ENCODE measurements at regions not wholly inside any gene's neighbourhood (a gene's known extent, or its start where the extent isn't known, plus 50 kb on each side); places are given as distances from the start of the nearest gene placed in this dataset.
A peak's percentile ranks its signal among the peaks of the same experiment; 100 is the strongest.

DNA sequence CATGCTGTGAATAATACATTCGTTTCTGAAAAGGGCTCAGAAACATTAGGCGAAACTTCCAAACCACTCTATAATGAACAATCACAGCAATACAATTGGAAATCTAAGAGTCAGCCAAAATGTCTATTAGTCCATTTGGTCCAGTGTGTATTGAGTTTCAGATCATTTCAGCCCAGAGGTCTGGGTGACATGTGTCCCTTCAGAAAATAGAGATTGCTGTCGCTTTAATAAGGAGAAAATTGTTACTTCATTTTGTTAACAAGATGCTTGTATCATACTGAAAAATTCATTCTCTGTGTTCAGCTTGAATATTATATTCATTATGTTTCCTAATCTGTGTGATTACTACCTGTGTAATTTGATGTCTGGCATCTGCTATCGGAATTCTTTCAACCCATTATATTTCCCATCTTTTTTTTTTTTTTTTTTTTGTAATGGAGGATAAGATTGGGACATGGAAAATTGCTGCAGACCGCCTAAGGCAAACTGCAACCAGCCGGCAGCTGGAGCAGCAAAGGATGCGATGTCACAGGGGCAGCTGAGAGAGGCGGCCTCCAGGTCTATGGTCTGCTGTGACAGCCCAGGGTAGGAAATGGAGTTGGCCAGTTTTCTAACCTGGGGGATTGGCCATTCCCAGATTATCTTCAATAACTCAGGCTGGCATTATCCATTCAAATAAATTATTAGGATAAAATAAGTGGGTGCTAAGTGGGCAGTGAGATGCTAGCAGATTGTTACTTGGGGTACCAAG is 170.9 kb upstream of the NPVF start:
- 79 to 84% methylated on average over 8 of the region's 8 CpGs for WGBS, 2 donors
- H3K36me3 ChIP-seq (replicated peaks in 1 of 2; ENCODE audit: insufficient read depth in 1 of 2, low read depth in 2 of 2), result no peaks in the 10 kb centered on the region
- TF ChIP-seq POLR2A (IDR thresholded peaks at IDR 0.05), result no peak
- TF ChIP-seq, protein P1, sequence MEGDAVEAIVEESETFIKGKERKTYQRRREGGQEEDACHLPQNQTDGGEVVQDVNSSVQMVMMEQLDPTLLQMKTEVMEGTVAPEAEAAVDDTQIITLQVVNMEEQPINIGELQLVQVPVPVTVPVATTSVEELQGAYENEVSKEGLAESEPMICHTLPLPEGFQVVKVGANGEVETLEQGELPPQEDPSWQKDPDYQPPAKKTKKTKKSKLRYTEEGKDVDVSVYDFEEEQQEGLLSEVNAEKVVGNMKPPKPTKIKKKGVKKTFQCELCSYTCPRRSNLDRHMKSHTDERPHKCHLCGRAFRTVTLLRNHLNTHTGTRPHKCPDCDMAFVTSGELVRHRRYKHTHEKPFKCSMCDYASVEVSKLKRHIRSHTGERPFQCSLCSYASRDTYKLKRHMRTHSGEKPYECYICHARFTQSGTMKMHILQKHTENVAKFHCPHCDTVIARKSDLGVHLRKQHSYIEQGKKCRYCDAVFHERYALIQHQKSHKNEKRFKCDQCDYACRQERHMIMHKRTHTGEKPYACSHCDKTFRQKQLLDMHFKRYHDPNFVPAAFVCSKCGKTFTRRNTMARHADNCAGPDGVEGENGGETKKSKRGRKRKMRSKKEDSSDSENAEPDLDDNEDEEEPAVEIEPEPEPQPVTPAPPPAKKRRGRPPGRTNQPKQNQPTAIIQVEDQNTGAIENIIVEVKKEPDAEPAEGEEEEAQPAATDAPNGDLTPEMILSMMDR (IDR thresholded peaks at IDR 0.05), result no peak
- no peak for DNase-seq
- H3K27ac ChIP-seq, result no peak overlapping the region
- ATAC-seq, result no peak
- no peak overlapping the region for H3K4me3 ChIP-seq
- H3K27me3 ChIP-seq, result no peaks in the 10 kb centered on the region
- intact Hi-C loops (cut with DNase I), result no loop called here
- H3K4me1 ChIP-seq, result no peaks in the 10 kb centered on the region
- no peaks in the 10 kb centered on the region for H3K9me3 ChIP-seq

DNA sequence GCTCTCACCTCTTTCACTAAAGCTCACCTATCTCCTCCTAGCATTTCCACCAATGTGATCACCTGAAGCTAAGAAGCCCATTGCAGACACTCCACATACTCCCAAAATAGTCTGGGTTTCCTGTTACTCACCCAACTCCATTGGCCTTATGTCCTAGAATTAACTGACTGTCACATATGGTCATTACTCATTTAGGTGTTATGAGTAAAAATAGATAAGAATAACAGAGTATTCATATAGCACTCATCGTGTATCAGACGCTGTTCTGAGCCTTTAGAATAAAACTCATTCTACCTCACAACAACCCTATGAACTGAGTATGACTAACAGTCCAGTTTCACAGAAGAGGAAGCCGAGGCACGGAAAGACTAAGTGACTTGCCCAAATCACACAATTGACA is 174.2 kb upstream of the NPVF start:
- intact Hi-C loops (cut with DNase I), result loop anchor here (10.0 kb wide), 1 partner anchor 152 kb away; no protein-coding TSS in a partner anchor
- no peaks in the 10 kb centered on the region for H3K9me3 ChIP-seq
- H3K27me3 ChIP-seq, result no peaks in the 10 kb centered on the region
- no peak overlapping the region for H3K4me3 ChIP-seq
- H3K4me1 ChIP-seq, result no peaks in the 10 kb centered on the region
- no peak for DNase-seq
- ATAC-seq, result no peak
- TF ChIP-seq POLR2A (IDR thresholded peaks at IDR 0.05), result no peak
- TF ChIP-seq, protein P1 (IDR thresholded peaks at IDR 0.05), result no peak
- H3K27ac ChIP-seq, result no peak overlapping the region
- 67 to 78% methylated on average over 4 of the region's 4 CpGs for WGBS, 2 donors
- H3K36me3 ChIP-seq (replicated peaks in 1 of 2; ENCODE audit: insufficient read depth in 1 of 2, low read depth in 2 of 2), result no peaks in the 10 kb centered on the region

GRCh38 chr7:25405736-25406135 is 177.4 kb upstream of the NPVF start:
- no peak overlapping the region for H3K4me3 ChIP-seq
- H3K4me1 ChIP-seq, result no peaks in the 10 kb centered on the region
- TF ChIP-seq, protein P1 (IDR thresholded peaks at IDR 0.05), result no peak
- TF ChIP-seq POLR2A (IDR thresholded peaks at IDR 0.05), result no peak
- H3K36me3 ChIP-seq (replicated peaks in 1 of 2; ENCODE audit: insufficient read depth in 1 of 2, low read depth in 2 of 2), result no peaks in the 10 kb centered on the region
- no peak overlapping the region for H3K27ac ChIP-seq
- H3K9me3 ChIP-seq, result no peaks in the 10 kb centered on the region
- no peak for ATAC-seq
- intact Hi-C loops (cut with DNase I), result loop anchor here (10.0 kb wide), 1 partner anchor 149 kb away; no protein-coding TSS in a partner anchor
- 71 to 74% methylated on average over 5 of the region's 5 CpGs for WGBS, 2 donors
- H3K27me3 ChIP-seq, result no peaks in the 10 kb centered on the region
- DNase-seq, result peak in 1 of 4 donors; percentile 11

GRCh38 chr7:25407053-25407452 is 178.8 kb upstream of the NPVF start:
- no peaks in the 10 kb centered on the region for H3K36me3 ChIP-seq (replicated peaks in 1 of 2; ENCODE audit: insufficient read depth in 1 of 2, low read depth in 2 of 2)
- DNase-seq (no peak), ATAC-seq (no peak)
- no peaks in the 10 kb centered on the region for H3K4me1 ChIP-seq
- H3K4me3 ChIP-seq, result no peak overlapping the region
- H3K27ac ChIP-seq, result no peak overlapping the region
- intact Hi-C loops (cut with DNase I), result loop anchor here (10.0 kb wide), 1 partner anchor 148 kb away; no protein-coding TSS in a partner anchor
- TF ChIP-seq POLR2A (IDR thresholded peaks at IDR 0.05), result no peak
- TF ChIP-seq, protein P1 (IDR thresholded peaks at IDR 0.05), result no peak
- no peaks in the 10 kb centered on the region for H3K9me3 ChIP-seq
- no peaks in the 10 kb centered on the region for H3K27me3 ChIP-seq
